ENCODE measurements at regions not wholly inside any gene's neighbourhood (a gene's known extent, or its start where the extent isn't known, plus 50 kb on each side); places are given as distances from the start of the nearest gene placed in this dataset.

- TF ChIP-seq TCF12 (IDR thresholded peaks at IDR 0.05) (no peak), TAF1 (IDR thresholded peaks at IDR 0.05; ENCODE audit: borderline replicate concordance, low read depth, low read length) (no peak)
Measured at GRCh38 chr12:67855103-67855502, 134.1 kb upstream of the IFNG-AS1 start (continued).

DNA sequence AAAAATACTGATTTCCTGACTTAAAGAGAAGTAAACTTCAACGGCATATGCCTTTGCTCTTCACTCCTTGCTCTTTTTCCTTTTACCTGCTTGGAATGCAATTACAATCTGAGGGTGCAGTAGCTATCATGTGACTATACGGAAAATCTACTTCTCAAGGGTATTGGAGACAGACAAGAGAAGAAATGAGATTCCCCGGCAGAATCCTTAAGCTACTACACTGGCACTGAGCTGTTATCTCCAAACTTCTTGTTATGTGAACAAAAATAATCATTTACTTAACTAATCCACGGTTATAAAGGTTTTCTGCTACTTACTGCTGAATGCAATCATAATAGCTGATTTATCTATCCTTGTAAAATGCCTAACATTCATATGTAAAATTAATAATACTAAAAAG is 118.0 kb upstream of the IFNG-AS1 start:
- Histone ChIP-seq H3K27ac (ENCODE audit: low read depth in 2 of 2, low read length in 1 of 2) (no peak overlapping the region), H3K4me2 (no peak overlapping the region), H3K79me2 (ENCODE audit: insufficient read depth) (no peaks in the 10 kb centered on the region), H3K9me3 (no peaks in the 10 kb centered on the region), H3K36me3 (replicated peaks in 1 of 2; ENCODE audit: control insufficient read depth in 1 of 2, insufficient read depth in 2 of 2, low read length in 1 of 2) (no peaks in the 10 kb centered on the region), H3K9ac (no peak overlapping the region), H3K4me3 (ENCODE audit: low read depth in 2 of 2, low read length in 1 of 2) (no peak overlapping the region), H3K9me2 (no peaks in the 10 kb centered on the region), H3K27me3 (ENCODE audit: insufficient read depth) (no peaks in the 10 kb centered on the region), H4K20me1 (ENCODE audit: insufficient read depth) (no peaks in the 10 kb centered on the region), H3K4me1 (ENCODE audit: control insufficient read depth in 1 of 2, insufficient read depth in 2 of 2, low read depth in 1 of 2, low read length in 1 of 2) (no peaks in the 10 kb centered on the region), H2AFZ (ENCODE audit: low read depth) (no peak overlapping the region), H3F3A (replicated peaks; ENCODE audit: insufficient read depth) (no peaks in the 10 kb centered on the region)
- DNase-seq, result no peak
- ChIA-PET CTCF (interaction anchor here (1.3 kb wide), 1 partner anchor 12 kb away, joined by 3 read pairs; no protein-coding TSS in a partner anchor), POLR2A (no interaction called here)
- TF ChIP-seq, protein P1, sequence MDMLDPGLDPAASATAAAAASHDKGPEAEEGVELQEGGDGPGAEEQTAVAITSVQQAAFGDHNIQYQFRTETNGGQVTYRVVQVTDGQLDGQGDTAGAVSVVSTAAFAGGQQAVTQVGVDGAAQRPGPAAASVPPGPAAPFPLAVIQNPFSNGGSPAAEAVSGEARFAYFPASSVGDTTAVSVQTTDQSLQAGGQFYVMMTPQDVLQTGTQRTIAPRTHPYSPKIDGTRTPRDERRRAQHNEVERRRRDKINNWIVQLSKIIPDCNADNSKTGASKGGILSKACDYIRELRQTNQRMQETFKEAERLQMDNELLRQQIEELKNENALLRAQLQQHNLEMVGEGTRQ (IDR thresholded peaks at IDR 0.05; ENCODE audit: borderline replicate concordance, low read depth, low read length), result no peak
- TF ChIP-seq MXI1 (IDR thresholded peaks at IDR 0.05; ENCODE audit: low read depth, low read length), result no peak
- TF ChIP-seq, protein P2, sequence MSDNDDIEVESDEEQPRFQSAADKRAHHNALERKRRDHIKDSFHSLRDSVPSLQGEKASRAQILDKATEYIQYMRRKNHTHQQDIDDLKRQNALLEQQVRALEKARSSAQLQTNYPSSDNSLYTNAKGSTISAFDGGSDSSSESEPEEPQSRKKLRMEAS (IDR thresholded peaks at IDR 0.05; ENCODE audit: low read depth), result no peak
- 84% methylated on average over 4 of the region's 4 CpGs for WGBS (ENCODE audit: low lambda C conversion rate)

- whole genome bisulfite sequencing (ENCODE audit: low lambda C conversion rate), result 26% methylated on average over 1 of the region's 1 CpG
- Histone ChIP-seq H3K36me3 (replicated peaks in 1 of 2; ENCODE audit: control insufficient read depth in 1 of 2, insufficient read depth in 2 of 2, low read length in 1 of 2) (no peaks in the 10 kb centered on the region), H3K4me1 (ENCODE audit: control insufficient read depth in 1 of 2, insufficient read depth in 2 of 2, low read depth in 1 of 2, low read length in 1 of 2) (no peaks in the 10 kb centered on the region), H4K20me1 (ENCODE audit: insufficient read depth) (no peaks in the 10 kb centered on the region), H3K9me3 (no peaks in the 10 kb centered on the region), H3K4me3 (ENCODE audit: low read depth in 2 of 2, low read length in 1 of 2) (no peak overlapping the region), H3K4me2 (no peak overlapping the region), H3K27ac (ENCODE audit: low read depth in 2 of 2, low read length in 1 of 2) (no peak overlapping the region), H3F3A (replicated peaks; ENCODE audit: insufficient read depth) (no peaks in the 10 kb centered on the region), H2AFZ (ENCODE audit: low read depth) (peak overlapping the region; percentile 0; the same call in 1 of the 2 replicates), H3K9me2 (no peaks in the 10 kb centered on the region), H3K79me2 (ENCODE audit: insufficient read depth) (no peaks in the 10 kb centered on the region), H3K27me3 (ENCODE audit: insufficient read depth) (no peaks in the 10 kb centered on the region), H3K9ac (no peak overlapping the region)
- CTCF ChIA-PET, result interaction anchor here (1.3 kb wide), 1 partner anchor 70 kb away, joined by 3 read pairs; no protein-coding TSS in a partner anchor
- no peak for TF ChIP-seq EZH2phosphoT487 (IDR thresholded peaks at IDR 0.05; ENCODE audit: borderline replicate concordance, low read depth)
- TF ChIP-seq FOXJ3 (CRISPR knock-in tag; IDR thresholded peaks at IDR 0.05), result no peak
- TF ChIP-seq RAD21 (IDR thresholded peaks at IDR 0.05; ENCODE audit: low read length), result no peak
- TF ChIP-seq REST (IDR thresholded peaks at IDR 0.05; ENCODE audit: low read depth, low read length), result no peak
- TF ChIP-seq, protein P2 (IDR thresholded peaks at IDR 0.05; ENCODE audit: low read depth), result no peak
- TF ChIP-seq NFIC (IDR thresholded peaks at IDR 0.05; ENCODE audit: borderline replicate concordance), result no peak
- TF ChIP-seq, protein P1 (IDR thresholded peaks at IDR 0.05; ENCODE audit: borderline replicate concordance, low read depth, low read length), result no peak
- no peak for TF ChIP-seq YY1 (IDR thresholded peaks at IDR 0.05; ENCODE audit: low read depth)
- no peak for TF ChIP-seq SMC3 (IDR thresholded peaks at IDR 0.05; ENCODE audit: low read depth, low read length)
- TF ChIP-seq RXRA (IDR thresholded peaks at IDR 0.05; ENCODE audit: borderline replicate concordance, low read depth), result no peak
- no peak for TF ChIP-seq FOSL2 (IDR thresholded peaks at IDR 0.05; ENCODE audit: borderline replicate concordance, low read depth)
- DNase-seq, result no peak
- POLR2A ChIA-PET, result no interaction called here
Measured at GRCh38 chr12:67873355-67873754, 115.9 kb upstream of the IFNG-AS1 start.

Measured in SK-N-SH (cell line).